Lower leg skin (tissue), 4 donors: ENCODE measurements at regions not wholly inside any gene's neighbourhood (a gene's known extent, or its start where the extent isn't known, plus 50 kb on each side); places are given as distances from the start of the nearest gene placed in this dataset.
"Not testable (repeated sequence)": the region's sequence is repeated elsewhere in the genome, so short reads cannot be mapped to it uniquely, and the experiment has no call there.

Experiments used
- DNase-seq, 2 donors: peaks; one replicate each; pipeline ENCODE4 v3.0.0-alpha.2; 2019; ENCODE audit warnings: low spot score in 2 of 2
- H3K4me3 ChIP-seq: fragments of 200-600 bp; sonication (generic); 2 replicates; pipeline ENCODE4 v1.5.1; 2017; ENCODE audit warnings: mild to moderate bottlenecking, low read depth; ENCODE audit not compliant: poor library complexity, severe bottlenecking
- POLR2A ChIP-seq, 2 donors: fragments of 450-650 bp; IDR thresholded peaks; one replicate each; pipeline ENCODE4 v1.6.1; 2016 to 2017; ENCODE audit warnings: antibody characterized with exemption in 2 of 2, mild to moderate bottlenecking in 1 of 2, moderate library complexity in 1 of 2
- WGBS, 2 donors: methylation state at CpG; one replicate each; pipeline ENCODE4 v1.1.5; 2018; 5-methylcytosine and 5-hydroxymethylcytosine counted together
- intact Hi-C: fragments of 100-400 bp; cut with DNase I; formaldehyde crosslinking; loops from one replicate; pipeline ENCODE4 v1.15.0; 2023; ENCODE audit warnings: low total_unique reads
- TF ChIP-seq, protein P1 (sequence below), 3 donors: fragments of 450-650 bp; IDR thresholded peaks; one replicate each; pipeline ENCODE4 v1.5.1; 2016; ENCODE audit warnings: antibody characterized with exemption in 3 of 3, mild to moderate bottlenecking in 3 of 3, moderate library complexity in 2 of 3

DNA sequence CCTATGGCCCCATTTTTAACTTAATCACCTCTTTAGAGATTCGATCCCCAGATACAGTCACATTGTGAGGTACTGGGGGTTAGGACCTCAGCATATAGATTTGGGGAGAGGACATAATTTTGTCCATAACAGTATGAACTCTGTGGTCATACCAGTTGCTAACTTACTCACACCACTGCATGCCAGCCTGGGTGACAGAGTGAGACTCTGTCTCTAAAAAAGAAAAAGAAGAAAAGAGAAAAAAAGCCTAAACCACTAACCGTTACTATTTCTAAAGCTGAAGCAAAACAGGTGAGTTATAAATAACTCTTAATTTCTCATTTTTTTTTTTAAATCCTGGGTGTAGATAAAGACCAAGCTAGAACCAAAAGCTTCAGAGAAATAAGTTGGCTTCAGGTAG lies 155.1 kb upstream of the AUTS2 start:
- intact Hi-C loops = no loop called here

DNA sequence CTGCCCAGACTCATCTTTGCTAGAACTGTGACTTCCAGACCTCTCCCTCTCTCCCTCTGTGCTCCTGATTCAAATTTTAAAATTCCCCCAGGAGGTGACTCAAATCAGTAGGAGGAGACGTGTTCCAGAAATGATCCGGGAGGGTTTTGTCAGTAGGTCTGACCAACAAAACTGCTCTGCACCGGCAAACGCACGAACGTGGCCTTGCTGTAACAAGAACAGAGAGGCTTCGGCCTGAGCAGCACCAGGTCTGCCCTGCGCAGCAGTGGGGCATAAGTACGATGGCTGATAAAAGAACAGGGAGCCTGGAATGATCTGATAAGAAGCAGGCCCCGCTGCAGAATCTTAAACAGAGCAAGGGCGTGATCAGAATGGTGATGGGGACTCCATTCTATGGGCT lies 152.7 kb upstream of the AUTS2 start:
- no peak overlapping the region for H3K4me3 ChIP-seq
- TF ChIP-seq, protein P1, sequence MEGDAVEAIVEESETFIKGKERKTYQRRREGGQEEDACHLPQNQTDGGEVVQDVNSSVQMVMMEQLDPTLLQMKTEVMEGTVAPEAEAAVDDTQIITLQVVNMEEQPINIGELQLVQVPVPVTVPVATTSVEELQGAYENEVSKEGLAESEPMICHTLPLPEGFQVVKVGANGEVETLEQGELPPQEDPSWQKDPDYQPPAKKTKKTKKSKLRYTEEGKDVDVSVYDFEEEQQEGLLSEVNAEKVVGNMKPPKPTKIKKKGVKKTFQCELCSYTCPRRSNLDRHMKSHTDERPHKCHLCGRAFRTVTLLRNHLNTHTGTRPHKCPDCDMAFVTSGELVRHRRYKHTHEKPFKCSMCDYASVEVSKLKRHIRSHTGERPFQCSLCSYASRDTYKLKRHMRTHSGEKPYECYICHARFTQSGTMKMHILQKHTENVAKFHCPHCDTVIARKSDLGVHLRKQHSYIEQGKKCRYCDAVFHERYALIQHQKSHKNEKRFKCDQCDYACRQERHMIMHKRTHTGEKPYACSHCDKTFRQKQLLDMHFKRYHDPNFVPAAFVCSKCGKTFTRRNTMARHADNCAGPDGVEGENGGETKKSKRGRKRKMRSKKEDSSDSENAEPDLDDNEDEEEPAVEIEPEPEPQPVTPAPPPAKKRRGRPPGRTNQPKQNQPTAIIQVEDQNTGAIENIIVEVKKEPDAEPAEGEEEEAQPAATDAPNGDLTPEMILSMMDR (IDR thresholded peaks at IDR 0.05) = no peak
- no peak for TF ChIP-seq POLR2A (IDR thresholded peaks at IDR 0.05)
- no peak for DNase-seq
- 81 to 82% methylated on average over 11 of the region's 11 CpGs for WGBS, 2 donors
- intact Hi-C loops = no loop called here

More for the DNA sequence above, 155.1 kb upstream of the AUTS2 start:
- H3K4me3 ChIP-seq = no peak overlapping the region
- TF ChIP-seq POLR2A (IDR thresholded peaks at IDR 0.05) = no peak
- TF ChIP-seq, protein P1 (IDR thresholded peaks at IDR 0.05) = no peak
- no peak for DNase-seq
- 48 to 90% methylated on average over 2 of the region's 2 CpGs for WGBS, 2 donors

GRCh38 chr7:69446213-69446612 lies 152.1 kb upstream of the AUTS2 start:
- H3K4me3 ChIP-seq, intact Hi-C loops, DNase-seq: not testable (repeated sequence)
- whole genome bisulfite sequencing, 2 donors = 96 to 97% methylated on average over 7 of the region's 7 CpGs

DNA sequence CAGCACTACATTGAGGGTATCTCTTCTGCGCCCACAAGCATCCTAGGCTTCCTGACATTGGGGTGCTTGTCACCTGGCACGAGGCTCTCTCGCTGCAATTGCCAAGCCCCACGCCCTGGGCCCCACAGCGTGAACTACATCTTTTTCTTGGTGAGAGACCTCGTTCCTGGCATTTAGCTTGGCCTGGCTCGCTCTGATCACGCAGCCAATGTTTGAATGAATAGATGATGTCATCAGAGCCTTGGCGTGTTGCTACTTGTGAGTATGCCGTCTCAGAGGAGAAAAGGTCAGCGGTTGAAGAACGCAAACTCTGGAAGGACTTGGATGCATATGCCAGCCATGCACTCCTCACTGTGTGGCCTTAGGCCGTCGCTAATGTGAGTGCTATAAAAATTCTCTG lies 150.2 kb upstream of the AUTS2 start:
- TF ChIP-seq POLR2A (IDR thresholded peaks at IDR 0.05) = no peak
- TF ChIP-seq, protein P1 (IDR thresholded peaks at IDR 0.05) = no peak
- intact Hi-C loops = no loop called here
- DNase-seq = no peak
- 42 to 55% methylated on average over 14 of the region's 14 CpGs for WGBS, 2 donors
- H3K4me3 ChIP-seq = no peak overlapping the region

DNA sequence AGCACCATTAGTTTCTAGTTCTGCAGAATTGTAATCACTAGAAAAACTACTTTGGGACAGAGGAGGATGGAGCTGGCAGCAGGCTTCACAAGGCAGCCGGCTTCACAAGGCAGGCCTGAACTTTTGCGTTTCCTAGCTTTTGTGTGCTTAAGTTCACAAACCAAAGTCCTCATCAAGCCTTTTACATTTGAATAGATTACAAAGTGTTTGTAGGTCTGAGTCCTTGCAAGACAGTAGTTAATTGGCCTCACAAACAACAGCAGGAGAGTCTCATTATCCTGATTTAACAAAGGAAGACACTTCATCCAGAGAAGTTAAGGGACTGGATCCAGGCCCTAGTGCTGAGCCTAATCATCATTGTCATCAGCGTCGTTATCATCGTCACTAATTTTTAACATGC lies 147.8 kb upstream of the AUTS2 start:
- intact Hi-C loops = loop anchor here (10.0 kb wide), 1 partner anchor 1274 kb away; no protein-coding TSS in a partner anchor
- WGBS, 2 donors = 86% methylated on average over 5 of the region's 5 CpGs
- H3K4me3 ChIP-seq = no peak overlapping the region
- TF ChIP-seq, protein P1 (IDR thresholded peaks at IDR 0.05) = no peak
- TF ChIP-seq POLR2A (IDR thresholded peaks at IDR 0.05) = no peak
- no peak for DNase-seq

DNA sequence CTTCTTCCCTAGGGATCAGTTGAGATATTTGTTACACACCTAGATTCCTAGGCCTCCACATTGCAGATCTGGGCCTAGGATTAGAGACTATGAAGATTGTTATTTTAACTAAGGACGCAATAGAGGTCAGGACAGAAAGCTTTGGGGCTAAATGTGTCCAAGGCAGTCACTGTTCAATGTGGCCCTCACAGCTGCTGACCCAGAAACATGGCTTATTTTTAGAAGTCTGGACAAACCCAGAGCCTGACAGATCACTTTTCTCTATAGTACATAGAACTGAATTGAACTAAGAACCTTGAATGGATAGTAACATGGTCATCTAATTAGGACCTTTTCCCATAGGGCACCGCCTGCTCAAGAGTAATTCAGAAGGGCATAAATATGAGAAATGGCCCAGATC lies 146.6 kb upstream of the AUTS2 start:
- 94 to 100% methylated on average over 2 of the region's 2 CpGs for WGBS, 2 donors
- TF ChIP-seq POLR2A (IDR thresholded peaks at IDR 0.05) = no peak
- TF ChIP-seq, protein P1 (IDR thresholded peaks at IDR 0.05) = no peak
- intact Hi-C loops = loop anchor here (10.0 kb wide), 1 partner anchor 1273 kb away; no protein-coding TSS in a partner anchor
- H3K4me3 ChIP-seq = no peak overlapping the region
- DNase-seq = no peak
